Right hindlimb (tissue), 1 donor: ENCODE measurements at regions not wholly inside any gene's neighbourhood (a gene's known extent, or its start where the extent isn't known, plus 50 kb on each side); places are given as distances from the start of the nearest gene placed in this dataset.
"Not testable (repeated sequence)": the region's sequence is repeated elsewhere in the genome, so short reads cannot be mapped to it uniquely, and the experiment has no call there.

Experiments
- DNase-seq: peaks from one replicate; pipeline ENCODE4 v3.0.0-alpha.2; 2018

- no peak for DNase-seq
Observed at GRCh38 chr3:159401069-159401468, 587.6 kb upstream of the IL12A start.

- DNase-seq: not testable (repeated sequence)
Observed at GRCh38 chr3:159409711-159410110, 578.9 kb upstream of the IL12A start.

- no peak for DNase-seq
Observed at GRCh38 chr3:159413319-159413718, 575.3 kb upstream of the IL12A start.

DNA sequence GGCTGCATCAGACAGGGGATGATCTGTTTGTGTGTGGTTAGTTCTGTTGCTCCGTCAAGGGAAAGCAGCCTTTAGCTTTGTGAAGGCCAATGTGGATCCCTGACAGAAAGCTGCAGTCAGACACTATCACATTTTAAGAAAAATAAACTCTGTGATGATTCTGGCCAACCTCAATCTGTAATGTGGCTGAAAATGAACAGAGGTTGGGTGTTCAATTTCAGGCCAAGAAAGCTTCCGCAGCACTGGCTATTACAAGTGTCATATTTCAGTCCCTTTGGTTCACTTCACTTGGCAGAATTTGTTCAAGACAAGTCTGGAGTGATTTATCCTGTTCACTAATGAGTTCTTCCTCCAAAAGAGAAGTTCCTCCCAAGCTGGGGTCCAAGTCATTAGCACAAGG is 571.8 kb upstream of the IL12A start:
- DNase-seq: peak; percentile 34

- no peak for DNase-seq
Observed at GRCh38 chr3:159417761-159418160, 570.9 kb upstream of the IL12A start.

GRCh38 chr3:159418571-159419526 is 569.8 kb upstream of the IL12A start:
- DNase-seq: no peak

DNA sequence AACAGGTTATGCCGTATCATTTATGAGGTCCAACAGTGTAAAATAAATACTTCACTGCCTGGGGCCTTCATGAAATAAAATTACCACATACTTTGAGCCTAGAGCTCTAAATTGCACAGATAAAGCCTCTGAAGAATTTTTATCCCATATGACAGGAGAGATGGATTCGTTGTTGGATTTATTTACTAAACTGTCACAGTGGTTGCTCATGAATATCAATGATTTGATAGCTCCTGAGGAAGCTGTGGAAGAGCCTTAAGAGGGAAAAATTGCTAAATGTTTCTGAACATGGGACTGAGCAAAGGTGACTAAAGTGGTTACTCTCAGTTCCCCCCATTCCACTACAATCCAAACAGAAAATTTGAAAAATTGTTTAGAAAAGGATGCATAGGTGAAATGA is 558.9 kb upstream of the IL12A start:
- DNase-seq: no peak

DNA sequence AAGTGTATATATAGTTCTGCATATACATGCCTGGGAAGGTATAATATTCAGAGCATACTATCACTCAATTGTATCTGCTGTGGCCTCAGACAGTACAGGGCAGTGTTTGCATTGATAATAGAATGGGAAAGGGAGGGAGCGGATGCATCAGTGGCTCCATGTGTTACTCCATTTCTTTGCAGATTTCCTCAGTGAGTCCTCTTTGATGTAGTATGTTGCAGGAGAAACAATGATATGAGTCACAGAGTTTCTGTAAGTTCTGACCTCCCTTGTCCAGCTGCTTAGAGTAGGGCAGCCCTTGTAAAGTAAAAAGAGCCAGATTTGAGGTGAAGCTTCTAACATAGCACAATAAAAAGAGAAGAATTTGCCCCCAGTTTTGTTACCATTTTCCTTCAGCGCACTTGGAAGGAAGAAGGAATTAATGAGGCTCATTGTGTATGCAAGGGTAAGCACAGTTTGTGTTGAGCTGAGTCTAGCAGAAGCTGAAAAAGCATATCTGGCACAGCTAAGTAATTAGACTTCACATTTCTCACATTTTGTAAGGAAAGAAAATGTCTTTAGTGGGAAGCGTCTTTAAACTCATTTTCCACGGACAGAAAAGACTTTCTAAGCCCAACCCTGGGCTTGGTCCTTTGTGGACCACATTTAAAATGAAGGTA is 555.8 kb upstream of the IL12A start:
- DNase-seq: no peak

DNA sequence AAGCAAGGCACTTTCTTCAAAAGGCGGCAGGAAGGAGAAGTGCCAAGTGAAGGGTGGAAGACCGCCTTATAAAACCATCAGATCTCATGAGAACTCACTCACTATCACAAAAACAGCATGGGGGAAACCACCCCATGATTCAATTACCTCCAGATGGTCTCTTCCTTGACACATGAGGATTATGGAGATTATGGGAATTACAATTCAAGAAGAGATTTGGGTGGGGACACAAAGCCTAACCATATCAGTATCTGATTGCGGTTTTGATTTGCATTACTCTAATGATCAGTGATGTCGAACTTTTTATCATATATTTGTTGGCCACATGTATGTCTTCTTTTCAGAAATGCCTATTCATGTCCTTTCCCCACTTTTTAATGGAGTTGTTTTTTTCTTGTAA is 549.3 kb upstream of the IL12A start:
- no peak for DNase-seq

DNA sequence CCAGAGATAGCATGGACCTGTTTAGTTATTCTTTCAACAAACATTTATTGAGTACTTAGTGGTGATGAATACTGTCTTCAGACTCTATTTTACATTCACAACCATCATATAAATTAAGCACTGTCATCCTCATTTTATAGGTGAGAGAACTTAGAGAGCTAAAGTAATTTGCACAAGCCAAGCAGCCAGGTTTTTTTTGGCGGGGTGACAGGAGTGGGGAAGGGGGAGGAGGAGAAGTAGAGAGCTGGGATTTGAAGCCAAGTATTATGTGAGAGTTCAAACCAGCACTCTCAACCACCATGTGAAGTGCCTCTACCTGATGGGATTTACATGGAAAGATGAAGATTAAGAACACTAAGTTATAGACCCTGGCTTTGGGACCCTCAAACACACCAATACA is 547.4 kb upstream of the IL12A start:
- DNase-seq: no peak

GRCh38 chr3:159443266-159443665 is 545.4 kb upstream of the IL12A start:
- DNase-seq: no peak

GRCh38 chr3:159447841-159448240 is 540.8 kb upstream of the IL12A start:
- no peak for DNase-seq

DNA sequence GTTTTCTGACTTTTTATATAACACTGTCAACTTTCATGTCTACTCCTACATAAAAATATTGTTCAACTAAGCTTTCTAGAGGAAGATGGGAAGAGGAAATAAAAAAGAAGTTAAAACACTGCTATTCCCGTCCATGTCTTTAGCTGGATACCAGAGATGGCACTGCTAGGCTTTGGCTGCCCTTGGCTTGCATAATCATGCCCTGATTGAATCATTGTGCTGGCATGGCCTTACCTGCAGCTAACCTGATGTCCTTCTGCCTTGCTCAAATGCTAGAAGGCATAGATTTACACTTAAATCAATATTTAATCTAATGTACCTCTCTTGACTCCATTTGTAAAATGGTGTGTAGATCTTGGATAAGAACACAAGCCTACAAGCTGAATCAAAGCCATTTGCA is 539.7 kb upstream of the IL12A start:
- DNase-seq: no peak

DNA sequence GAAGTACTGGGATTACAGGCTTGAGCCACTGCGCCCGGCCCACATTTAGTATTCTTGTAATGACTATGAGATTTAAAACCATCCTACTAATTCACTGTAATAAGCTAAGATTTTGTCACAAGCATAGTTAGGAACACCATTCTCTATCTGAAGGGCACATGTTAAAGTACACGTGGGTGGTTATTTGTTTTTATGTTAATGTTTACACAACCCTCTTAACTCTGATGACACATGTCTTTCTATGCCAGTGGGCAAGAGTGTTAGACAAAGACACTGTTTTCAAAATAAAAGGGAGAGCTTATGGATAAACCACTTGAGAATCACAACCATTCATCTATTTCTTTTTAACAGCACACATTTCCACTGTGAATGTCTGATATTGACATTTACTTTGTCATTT is 537.6 kb upstream of the IL12A start:
- DNase-seq: no peak

GRCh38 chr3:159451482-159451881 is 537.2 kb upstream of the IL12A start:
- DNase-seq: no peak

- DNase-seq: no peak
Observed at GRCh38 chr3:159453036-159453435, 535.6 kb upstream of the IL12A start.

- no peak for DNase-seq
Observed at GRCh38 chr3:159453945-159454344, 534.7 kb upstream of the IL12A start.

DNA sequence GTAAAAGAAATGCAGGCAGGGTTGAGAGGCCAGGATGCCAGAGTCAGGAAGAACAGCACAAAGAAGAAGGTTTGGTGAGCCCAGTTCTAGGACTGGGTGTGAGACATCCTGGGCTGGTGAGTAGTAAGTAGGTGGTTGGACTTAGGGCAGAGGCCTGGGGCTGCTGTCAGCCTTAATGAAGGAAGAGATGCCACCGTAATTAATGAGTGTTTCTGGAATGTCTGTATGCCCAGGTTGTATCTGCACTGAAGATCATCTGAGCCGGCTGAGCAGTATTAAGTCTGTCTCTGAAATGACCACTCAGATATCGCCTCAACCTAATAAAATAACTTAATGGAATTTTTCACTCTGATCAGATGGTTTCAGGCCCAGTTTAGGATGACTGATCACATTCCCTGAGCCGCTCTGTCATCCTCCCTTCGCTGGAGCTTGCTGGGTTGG is 532.9 kb upstream of the IL12A start:
- DNase-seq: no peak

- DNase-seq: no peak
Observed at GRCh38 chr3:159458010-159458409, 530.6 kb upstream of the IL12A start.

DNA sequence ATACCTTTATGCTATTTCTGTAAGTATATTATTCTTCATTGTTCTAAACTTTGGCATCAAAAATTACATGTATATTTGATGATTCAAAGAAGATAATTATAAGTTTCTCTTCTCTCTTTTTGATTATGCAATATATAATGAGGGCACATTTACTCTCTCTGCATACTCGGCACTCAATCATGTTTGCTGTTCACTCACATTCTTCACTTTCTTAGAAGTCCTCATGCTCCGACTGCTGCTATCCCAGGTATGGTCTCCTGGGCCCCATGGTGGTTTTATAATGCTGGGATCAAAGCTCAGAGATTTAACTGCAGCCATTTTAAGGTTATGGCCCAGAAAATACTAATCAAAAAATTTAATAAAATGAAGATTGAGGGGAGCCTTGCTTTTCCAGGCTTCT is 529.7 kb upstream of the IL12A start:
- no peak for DNase-seq

GRCh38 chr3:159472611-159473010 is 516.0 kb upstream of the IL12A start:
- no peak for DNase-seq

DNA sequence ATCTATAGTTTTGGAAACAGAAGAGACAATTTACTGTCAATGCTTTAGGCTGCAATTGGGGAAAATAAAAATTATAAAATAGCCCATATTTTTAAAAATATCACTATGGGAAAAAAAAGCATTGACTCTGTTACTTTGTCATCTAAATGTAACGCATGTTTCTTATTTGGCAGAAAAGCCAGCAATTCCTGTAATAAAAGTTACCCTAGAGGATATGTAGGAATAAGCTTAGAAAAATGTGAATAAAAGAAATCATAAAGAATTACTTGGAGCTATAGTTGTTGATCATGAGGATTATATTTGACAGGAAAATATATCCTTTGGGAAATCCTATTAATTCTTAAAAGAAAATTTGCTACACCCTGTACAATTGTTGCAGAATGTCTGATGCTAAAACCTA is 515.4 kb upstream of the IL12A start:
- no peak for DNase-seq

DNA sequence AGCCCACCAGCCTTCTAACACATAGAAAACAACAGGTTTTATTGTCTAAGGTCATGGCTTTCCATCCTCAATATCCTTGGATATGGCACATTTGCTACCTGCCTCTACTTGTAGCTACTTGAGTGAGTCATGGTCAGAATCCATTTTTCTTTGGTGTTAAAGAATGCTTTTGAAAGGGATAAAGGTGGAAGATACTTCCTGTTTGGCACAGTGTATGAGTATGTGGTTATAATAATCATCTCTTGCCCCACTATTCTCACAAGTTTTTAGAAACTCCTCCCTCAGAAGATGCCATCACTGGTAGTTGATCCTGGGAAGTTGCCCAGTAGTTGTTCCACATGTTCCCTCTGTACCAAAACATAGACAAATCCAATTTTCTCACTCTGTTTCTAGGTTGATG is 508.6 kb upstream of the IL12A start:
- DNase-seq: no peak

GRCh38 chr3:159482241-159482993 is 506.2 kb upstream of the IL12A start:
- no peak for DNase-seq
